Tibial nerve (tissue), 4 donors: ENCODE measurements at regions not wholly inside any gene's neighbourhood (a gene's known extent, or its start where the extent isn't known, plus 50 kb on each side); places are given as distances from the start of the nearest gene placed in this dataset.

Experiments
- DNase-seq, 2 donors: peaks; one replicate each; pipeline ENCODE4 v3.0.0-alpha.2; 2019; ENCODE audit warnings: low spot score in 2 of 2
- H3K27ac ChIP-seq, 4 donors: fragments of 200-600 bp; sonication (generic) in 3 of 4; one replicate each; pipeline ENCODE4 v1.5.1; 2017 to 2019; ENCODE audit warnings: mild to moderate bottlenecking in 1 of 4
- H3K27me3 ChIP-seq, 2 donors: fragments of 200-600 bp; sonication (generic) in 1 of 2; one replicate each; pipeline versions ENCODE4 v1.5.1 to v1.6.0; 2017 to 2019
- H3K36me3 ChIP-seq, 3 donors: fragments of 200-600 bp; sonication (generic); one replicate each; pipeline ENCODE4 v1.5.1; 2018 to 2019
- H3K4me1 ChIP-seq, 4 donors: fragments of 200-600 bp; sonication (generic) in 3 of 4; one replicate each; pipeline ENCODE4 v1.5.1; 2017 to 2019
- H3K4me3 ChIP-seq, 4 donors: fragments of 200-600 bp; sonication (generic) in 3 of 4; one replicate each; pipeline ENCODE4 v1.5.1; 2017 to 2019; ENCODE audit warnings: mild to moderate bottlenecking in 1 of 4, moderate library complexity in 1 of 4
- H3K9me3 ChIP-seq, 4 donors: fragments of 200-600 bp; sonication (generic) in 3 of 4; one replicate each; pipeline ENCODE4 v1.5.1; 2017 to 2019
- CTCF ChIP-seq, 5 experiments: fragments of 200-600 bp in 3 of 5; fragments of 450-650 bp in 2 of 5; sonication (generic) in 3 of 5; IDR thresholded peaks; one replicate each; pipeline ENCODE4 v1.5.1; 2016 to 2019; ENCODE audit warnings: antibody characterized with exemption in 5 of 5, mild to moderate bottlenecking in 3 of 5, moderate library complexity in 2 of 5
- EP300 ChIP-seq, 2 donors: sonication (generic); formaldehyde crosslinking; IDR thresholded peaks; one replicate each; pipeline ENCODE4 v1.6.1; 2017; ENCODE audit warnings: antibody characterized with exemption in 2 of 2, mild to moderate bottlenecking in 1 of 2
- POLR2A ChIP-seq, 2 donors: fragments of 450-650 bp; IDR thresholded peaks; one replicate each; pipeline ENCODE4 v1.6.1; 2017; ENCODE audit warnings: antibody characterized with exemption in 2 of 2, mild to moderate bottlenecking in 2 of 2, moderate library complexity in 2 of 2
- WGBS, 2 donors: methylation state at CpG; one replicate each; pipeline ENCODE4 v1.1.5; 2018; 5-methylcytosine and 5-hydroxymethylcytosine counted together

GRCh38 chr5:12274236-12274635, 370.0 kb upstream of the CTNND2 start:
- Histone ChIP-seq H3K36me3 (no peaks in the 10 kb centered on the region), H3K27me3 (no peaks in the 10 kb centered on the region), H3K9me3 (no peaks in the 10 kb centered on the region), H3K4me3 (no peak overlapping the region), H3K27ac (no peak overlapping the region), H3K4me1 (no peaks in the 10 kb centered on the region)
- TF ChIP-seq EP300 (IDR thresholded peaks at IDR 0.05) (no peak), CTCF (IDR thresholded peaks at IDR 0.05) (no peak)
- WGBS, 2 donors = 90 to 97% methylated on average over 1 of the region's 1 CpG
- no peak for DNase-seq

- H3K4me3 ChIP-seq = no peak overlapping the region
- DNase-seq = no peak
- no peaks in the 10 kb centered on the region for H3K9me3 ChIP-seq
- H3K27me3 ChIP-seq = no peaks in the 10 kb centered on the region
- no peak for TF ChIP-seq CTCF (IDR thresholded peaks at IDR 0.05)
- TF ChIP-seq POLR2A (IDR thresholded peaks at IDR 0.05) = no peak
- no peak for TF ChIP-seq EP300 (IDR thresholded peaks at IDR 0.05)
- H3K27ac ChIP-seq = no peak overlapping the region
- H3K36me3 ChIP-seq = no peaks in the 10 kb centered on the region
- 55 to 60% methylated on average over 5 of the region's 5 CpGs for WGBS, 2 donors
- no peaks in the 10 kb centered on the region for H3K4me1 ChIP-seq
These were observed 368.1 kb upstream of the CTNND2 start for GRCh38 chr5:12272389-12272788.

GRCh38 chr5:12270914-12271313, 366.7 kb upstream of the CTNND2 start:
- no peak for DNase-seq
- Histone ChIP-seq H3K27ac (no peak overlapping the region), H3K4me1 (no peaks in the 10 kb centered on the region), H3K4me3 (no peak overlapping the region), H3K36me3 (no peaks in the 10 kb centered on the region), H3K9me3 (no peaks in the 10 kb centered on the region), H3K27me3 (no peaks in the 10 kb centered on the region)
- TF ChIP-seq CTCF (IDR thresholded peaks at IDR 0.05) = no peak
- TF ChIP-seq EP300 (IDR thresholded peaks at IDR 0.05) = no peak
- TF ChIP-seq POLR2A (IDR thresholded peaks at IDR 0.05) = no peak
- WGBS, 2 donors = 66 to 68% methylated on average over 1 of the region's 1 CpG

GRCh38 chr5:12269164-12269563, 364.9 kb upstream of the CTNND2 start:
- no peaks in the 10 kb centered on the region for H3K9me3 ChIP-seq
- no peak overlapping the region for H3K4me3 ChIP-seq
- no peak for TF ChIP-seq CTCF (IDR thresholded peaks at IDR 0.05)
- no peak for TF ChIP-seq POLR2A (IDR thresholded peaks at IDR 0.05)
- TF ChIP-seq EP300 (IDR thresholded peaks at IDR 0.05) = no peak
- no peak for DNase-seq
- no peak overlapping the region for H3K27ac ChIP-seq
- 75 to 82% methylated on average over 3 of the region's 3 CpGs for WGBS, 2 donors
- no peaks in the 10 kb centered on the region for H3K27me3 ChIP-seq
- no peaks in the 10 kb centered on the region for H3K36me3 ChIP-seq
- H3K4me1 ChIP-seq = no peaks in the 10 kb centered on the region

GRCh38 chr5:12258549-12258948, 354.3 kb upstream of the CTNND2 start:
- H3K27ac ChIP-seq = no peak overlapping the region
- no peaks in the 10 kb centered on the region for H3K4me1 ChIP-seq
- no peak for DNase-seq
- no peak for TF ChIP-seq EP300 (IDR thresholded peaks at IDR 0.05)
- no peak for TF ChIP-seq CTCF (IDR thresholded peaks at IDR 0.05)
- no peak for TF ChIP-seq POLR2A (IDR thresholded peaks at IDR 0.05)
- WGBS, 2 donors = 61 to 73% methylated on average over 2 of the region's 2 CpGs
- no peak overlapping the region for H3K4me3 ChIP-seq
- H3K27me3 ChIP-seq = no peaks in the 10 kb centered on the region
- H3K36me3 ChIP-seq = no peaks in the 10 kb centered on the region
- peaks cover 0 to 7% (median 0%) of the 10 kb centered on the region in 4 donors for H3K9me3 ChIP-seq
